GM19452 (cell line): ENCODE measurements at regions not wholly inside any gene's neighbourhood (a gene's known extent, or its start where the extent isn't known, plus 50 kb on each side); places are given as distances from the start of the nearest gene placed in this dataset.
"Not testable (repeated sequence)": the region's sequence is repeated elsewhere in the genome, so short reads cannot be mapped to it uniquely, and the experiment has no call there.

Source experiments
- ATAC-seq: cut with Tn5 transposase; IDR thresholded peaks from one replicate; pipeline ENCODE4 v1.9.1; 2021; ENCODE audit not compliant: unreplicated experiment

DNA sequence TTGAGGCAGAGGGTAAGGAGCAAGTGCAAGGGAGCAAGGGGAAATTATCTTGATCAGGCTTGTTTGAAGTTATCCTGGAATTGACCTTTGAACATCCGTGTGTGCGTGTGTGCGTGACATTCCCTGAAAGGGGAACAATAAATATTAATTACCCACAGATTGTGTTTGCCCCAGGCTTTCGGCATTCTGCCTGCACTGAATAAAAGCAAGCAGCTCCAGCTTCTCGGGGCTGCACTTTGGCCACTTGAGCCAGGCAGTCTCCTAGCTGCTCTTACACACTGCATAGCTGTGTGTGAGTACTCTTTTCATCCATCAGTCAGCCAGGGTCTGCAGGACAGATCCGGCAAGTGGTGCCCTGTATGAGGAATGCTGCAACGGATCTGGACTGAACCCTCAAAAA lies 107.7 kb upstream of the BTN3A2 start:
- no peak for ATAC-seq

DNA sequence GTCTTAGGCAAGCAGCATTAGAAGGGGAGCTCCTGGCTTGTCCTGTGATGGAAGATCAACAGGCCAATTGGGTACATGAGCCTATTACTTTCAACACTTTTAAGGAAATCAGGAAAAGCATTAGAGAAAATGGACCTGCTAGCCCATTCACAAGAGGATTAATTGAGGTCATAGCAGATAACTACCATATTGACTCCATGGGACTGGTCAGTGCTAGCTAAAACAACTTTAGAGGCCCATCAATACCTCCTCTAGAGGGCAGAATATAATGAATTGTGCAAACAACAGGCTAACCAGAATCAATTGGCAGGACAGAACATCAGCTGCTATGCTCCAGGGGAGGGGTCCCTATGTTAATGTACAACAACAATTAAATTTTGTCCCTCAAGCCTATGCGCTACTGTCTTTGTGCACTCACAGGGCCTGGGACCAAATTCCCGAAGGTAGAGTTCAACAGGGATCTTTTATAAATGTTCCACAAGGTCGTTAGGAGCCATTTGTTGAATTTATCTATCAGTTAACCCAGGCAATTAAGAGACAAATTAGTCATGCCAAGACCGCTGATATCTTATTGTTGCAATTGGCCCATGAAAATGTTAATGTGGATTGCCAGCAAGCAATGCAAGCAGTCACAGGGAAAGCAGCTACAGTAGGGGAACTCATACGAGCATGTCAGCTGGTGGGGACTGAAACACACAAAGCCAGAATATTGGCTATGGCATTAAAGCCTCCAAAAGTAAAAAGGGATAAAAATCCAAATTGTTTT lies 106.6 kb upstream of the BTN3A2 start:
- no peak for ATAC-seq

DNA sequence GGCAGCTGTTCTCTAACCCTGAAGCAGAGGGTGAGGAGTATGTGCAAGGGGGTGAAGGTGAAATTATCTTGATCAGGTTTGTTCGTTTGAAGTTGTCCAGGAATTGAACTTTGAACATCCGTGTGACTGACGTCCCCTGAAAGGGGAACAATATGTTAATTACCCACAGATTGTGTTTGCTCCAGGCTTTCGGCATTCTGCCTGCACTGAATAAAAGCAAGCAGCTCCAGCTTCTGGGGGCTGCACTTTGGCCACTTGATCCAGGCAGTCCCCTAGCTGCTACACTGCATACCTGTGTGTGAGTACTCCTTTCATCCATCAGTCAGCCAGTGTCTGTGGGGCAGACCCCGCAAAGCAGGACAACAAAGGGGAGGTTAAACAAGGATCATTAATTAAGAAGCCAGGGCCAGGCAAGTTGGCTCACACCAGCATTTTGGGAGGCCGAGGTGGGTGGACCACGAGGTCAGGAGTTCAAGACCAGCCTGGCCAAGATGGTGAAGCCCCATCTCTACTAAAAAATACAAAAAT lies 104.8 kb upstream of the BTN3A2 start:
- ATAC-seq, result no peak

DNA sequence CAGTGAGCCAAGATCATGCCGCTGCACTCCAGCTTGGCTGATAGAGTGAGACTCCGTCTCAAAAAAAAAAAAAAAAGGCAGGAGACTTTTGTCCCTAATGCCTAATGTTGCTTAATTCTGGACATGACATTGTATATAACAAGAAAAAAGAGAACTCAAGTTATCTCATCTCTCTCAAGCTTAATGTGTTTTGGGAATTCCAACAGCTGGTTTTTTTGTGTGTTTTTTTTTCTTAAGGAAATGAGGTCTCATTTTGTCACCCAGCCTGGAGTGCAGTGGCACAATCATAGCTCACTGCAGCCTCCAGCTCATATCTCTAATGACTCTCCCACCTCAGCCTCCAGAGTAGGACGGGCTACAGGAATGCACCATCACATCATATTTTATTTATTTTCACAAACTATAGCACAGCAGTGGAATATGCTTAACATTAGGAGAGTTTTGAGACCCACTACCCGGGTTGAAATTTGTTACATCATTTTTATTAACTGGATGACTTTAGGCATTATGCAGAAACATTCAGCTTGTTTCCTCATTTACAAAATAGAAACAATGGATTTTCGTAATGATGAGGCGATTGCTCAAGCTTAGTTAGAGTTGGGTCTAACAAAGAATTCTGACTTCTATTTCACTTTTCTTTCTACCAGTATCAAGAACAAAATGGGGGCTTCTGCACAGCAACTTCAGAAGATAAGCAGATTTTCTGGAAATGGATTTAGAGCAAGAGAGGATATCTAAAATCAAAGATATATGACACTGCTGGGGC lies 104.1 kb upstream of the BTN3A2 start:
- no peak for ATAC-seq

DNA sequence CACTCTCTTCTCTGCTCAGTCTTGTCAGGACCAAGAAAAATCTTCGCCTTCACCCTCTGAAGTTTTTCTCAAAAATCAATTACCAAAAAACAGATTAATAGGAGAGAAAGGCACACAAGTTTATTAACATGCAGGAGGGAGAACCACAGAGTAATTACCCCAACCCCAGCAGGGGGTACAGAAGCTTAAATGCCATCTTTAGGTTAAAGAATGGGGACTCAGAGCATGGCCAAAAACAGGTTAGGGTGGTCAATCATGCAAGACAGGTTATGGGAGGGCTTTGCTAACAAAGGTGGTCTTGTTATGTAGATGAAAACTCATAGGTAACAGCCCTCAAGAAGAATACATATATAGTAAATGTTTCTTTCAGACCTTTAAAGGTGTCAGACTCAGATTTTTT lies 100.5 kb upstream of the BTN3A2 start:
- no peak for ATAC-seq

DNA sequence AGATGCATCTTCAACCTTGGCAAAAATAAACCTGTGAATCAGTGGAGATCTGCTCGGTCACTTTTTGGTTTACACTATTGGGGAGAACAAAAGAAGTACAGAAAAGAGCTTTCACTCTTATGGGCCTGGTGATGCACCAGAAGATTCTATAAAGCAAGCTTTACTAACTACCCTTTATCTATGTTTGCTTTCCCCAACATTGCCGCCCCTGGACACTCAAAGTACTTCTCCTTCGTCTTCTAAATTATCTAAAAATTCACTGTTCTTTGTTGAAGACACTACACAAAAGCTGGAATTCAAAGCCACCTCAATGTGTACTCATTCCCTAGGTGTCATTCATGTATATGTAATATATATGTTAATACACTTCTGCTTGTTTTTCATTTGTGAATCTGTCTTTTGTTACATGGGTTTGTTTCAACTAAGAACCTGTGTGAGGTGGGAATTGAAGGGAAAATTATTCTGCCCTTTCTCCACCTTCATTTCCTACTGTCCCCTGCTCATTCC lies 97.9 kb upstream of the BTN3A2 start:
- ATAC-seq, result no peak

DNA sequence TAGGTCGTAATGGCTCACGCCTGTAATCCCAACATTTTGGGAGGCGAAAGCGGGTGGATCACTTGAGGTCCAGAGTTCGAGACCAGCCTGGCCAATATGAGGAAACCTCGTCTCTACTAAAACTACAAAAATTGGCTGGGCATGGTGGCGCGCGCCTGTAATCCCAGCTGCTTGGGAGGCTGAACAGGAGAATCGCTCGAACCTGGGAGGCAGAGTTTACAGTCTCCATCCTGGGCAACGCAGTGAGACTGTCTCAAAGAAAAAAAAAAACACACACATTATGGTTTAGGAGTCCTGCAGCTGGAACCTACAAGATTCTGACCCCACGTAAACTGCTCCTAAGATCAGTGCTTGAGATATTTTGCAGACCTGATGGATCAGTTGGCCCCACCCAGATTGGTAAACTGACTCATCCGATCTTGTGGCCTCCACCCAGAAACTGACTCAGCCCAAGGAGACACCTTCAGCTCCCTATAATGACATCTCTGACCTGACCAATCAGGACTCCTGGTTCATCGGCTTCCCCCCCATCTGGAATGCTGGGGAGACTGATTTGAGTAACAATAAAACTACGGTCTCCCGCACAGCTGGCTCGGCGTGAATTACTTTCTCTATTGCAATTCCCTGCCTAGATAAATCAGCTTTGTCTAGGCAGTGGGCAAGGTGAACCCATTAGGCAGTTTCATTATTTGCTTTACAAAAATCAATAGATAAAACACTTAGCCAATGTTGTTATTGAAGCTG lies 96.2 kb upstream of the BTN3A2 start:
- no peak for ATAC-seq

DNA sequence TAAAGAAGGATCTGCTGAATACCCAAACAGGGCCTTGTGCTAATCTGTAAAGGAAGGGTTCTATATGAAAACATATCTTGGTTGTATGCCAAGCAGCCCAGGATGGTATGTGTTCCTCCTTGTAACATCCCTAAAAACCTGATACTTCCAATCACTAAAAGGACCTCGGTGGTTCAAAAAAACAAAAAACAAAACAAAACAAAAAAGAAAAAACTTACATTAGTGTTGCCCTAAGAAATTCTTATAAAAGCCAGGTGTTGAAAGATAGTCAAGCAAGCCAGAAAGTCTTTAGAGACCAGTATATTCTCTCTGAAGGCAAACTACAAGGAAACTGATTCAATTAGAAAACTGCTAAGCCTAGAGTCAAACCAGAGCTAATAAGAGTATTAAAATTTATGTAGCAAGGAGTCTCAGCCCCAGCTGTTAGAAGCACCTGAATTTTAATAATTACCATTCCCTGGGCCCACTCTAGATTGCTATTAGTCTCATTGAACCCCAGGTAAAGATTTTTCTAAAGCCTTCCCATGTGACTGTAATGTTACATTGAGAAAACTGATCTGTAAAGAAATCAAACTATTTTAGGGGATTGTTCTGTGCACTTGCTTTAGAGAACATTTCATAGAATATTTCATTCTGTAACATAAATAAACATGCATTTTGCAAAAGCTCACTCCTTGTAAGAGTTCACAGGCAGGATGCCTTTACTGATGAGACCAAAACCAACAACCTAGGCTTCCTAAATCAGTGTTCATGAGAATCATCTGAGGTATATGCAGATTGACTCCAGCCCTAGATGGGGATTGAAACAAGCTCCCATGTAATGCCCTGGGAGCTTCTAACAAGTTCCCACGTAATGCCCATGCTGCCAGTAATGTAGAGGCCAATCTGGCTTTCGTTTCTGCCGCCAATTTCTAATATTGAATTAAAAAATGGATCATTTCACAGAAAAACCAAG lies 95.2 kb upstream of the BTN3A2 start:
- no peak for ATAC-seq

DNA sequence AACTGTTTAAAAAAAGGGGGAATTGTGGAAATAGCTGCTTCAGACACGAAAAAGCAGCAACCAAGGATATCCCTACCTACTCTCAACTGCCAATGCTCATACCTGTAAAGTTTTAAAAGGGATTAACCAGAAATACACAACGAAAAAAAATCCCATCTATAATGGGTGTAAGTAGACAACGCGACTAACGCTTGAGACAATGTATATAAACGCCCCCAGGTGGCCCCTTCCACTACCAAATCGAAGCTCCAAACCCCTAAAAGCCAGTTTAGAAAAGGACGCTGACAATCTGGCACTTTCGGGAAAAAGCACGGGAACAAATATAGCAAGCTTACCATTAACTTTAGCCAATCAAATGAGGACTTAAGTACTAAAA lies 94.5 kb upstream of the BTN3A2 start:
- ATAC-seq, result no peak

DNA sequence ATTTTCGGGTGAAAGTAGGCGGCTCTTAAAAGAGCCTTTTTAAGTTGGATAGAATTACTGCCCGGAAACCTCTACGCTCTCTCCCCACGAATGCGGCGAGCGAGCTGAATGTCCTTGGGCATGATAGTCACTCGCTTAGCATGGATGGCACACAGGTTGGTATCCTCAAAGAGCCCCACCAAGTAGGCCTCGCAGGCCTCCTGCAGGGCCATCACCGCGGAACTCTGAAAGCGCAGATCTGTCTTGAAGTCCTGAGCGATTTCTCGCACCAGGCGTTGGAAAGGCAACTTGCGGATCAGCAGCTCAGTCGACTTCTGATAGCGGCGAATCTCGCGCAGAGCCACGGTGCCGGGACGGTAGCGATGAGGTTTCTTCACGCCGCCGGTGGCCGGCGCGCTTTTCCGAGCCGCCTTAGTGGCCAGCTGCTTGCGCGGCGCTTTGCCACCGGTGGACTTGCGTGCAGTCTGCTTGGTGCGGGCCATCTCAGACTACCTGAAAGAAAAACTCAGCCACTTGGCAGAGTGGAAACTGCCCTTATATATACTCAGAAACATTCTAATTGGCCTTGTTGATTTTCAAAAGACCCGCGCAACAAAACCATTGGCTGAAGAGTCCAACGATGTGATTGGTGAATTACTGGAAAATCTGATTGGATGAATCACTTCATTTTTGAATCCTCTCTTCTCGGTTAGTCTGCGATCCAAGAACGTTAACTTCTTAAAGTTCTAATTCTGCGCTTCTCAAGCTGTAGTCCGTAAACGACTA lies 93.9 kb upstream of the BTN3A2 start:
- ATAC-seq, result peak; percentile 38

DNA sequence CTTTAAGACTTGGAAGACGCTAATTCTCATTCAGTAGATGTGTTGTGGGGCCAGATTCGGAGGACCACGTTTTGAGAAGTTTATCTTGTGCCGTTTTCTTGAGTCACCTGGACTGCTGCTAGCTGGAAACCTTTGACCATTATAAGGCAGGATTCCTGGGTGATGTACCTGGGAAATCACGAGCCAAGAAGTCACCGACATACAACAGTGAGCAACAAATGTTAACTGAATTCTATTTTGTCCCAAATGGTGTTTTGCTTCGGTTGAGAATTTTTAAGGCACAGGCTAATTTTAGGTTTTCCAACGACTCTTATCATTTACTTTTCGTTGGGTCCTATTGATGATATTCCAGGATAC lies 93.4 kb upstream of the BTN3A2 start:
- ATAC-seq, result no peak

DNA sequence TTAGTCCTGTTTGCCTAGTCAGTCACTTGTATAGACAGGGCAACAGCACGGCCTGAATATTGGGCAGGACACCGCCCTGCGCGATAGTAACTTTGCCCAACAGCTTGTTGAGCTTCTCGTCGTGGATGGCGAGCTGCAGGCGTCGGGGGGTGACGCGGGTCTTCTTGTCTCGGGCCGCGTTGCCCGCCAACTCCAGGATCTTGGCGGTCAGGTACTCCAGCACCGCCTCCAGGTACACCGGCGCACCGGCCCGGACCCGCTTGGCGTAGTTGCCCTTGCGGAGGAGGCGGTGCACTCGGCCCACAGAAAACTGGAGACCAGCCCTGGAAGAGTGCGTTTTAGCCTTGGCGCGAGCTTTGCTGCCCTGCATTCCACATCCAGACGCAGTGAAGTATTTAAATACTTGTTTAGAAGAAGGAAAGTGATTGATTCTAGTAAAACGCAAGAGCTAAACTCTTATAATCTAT lies 92.8 kb upstream of the BTN3A2 start:
- no peak for ATAC-seq

DNA sequence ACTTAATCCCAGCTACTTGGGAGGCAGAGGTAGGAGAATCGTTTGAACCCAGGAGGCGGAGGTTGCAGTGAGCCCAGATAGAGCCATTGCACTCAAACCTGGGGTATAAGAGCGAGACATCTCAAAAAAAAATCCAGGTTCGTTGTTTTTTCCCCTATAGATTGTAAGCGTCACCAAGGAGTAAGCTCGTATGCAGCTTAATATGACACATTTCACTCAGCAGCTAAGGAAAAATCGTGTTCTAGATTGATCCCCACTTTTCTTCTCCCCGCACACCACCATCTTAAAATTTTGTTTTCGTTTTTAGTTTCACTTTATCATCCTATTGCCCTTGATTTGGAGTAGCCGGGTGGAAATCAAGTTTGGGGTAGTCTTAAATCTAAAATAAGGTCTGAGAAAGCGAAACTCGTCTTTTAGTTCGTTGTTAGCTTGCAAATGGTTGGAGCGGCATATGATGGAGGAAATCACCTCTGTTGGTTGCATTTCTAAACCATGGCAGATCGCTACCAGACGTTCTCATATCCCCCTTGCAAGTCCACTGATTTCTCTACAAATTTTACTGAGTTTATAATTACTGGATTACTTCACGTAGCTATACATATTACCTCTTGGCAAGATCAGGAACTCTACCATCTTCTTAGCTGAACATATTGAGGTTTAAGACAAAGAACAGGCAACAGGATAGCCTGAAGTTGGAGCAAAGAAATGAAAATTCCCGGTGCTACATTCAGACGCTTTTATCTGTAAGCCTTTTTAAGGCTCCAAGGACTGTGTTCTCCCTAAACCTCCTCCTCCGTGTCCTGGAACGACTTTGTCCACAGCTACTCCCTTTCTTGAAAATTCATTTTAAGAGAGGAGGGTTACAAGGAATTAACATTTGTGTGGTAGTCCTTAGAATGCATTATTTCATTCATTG lies 91.1 kb upstream of the BTN3A2 start:
- no peak for ATAC-seq

DNA sequence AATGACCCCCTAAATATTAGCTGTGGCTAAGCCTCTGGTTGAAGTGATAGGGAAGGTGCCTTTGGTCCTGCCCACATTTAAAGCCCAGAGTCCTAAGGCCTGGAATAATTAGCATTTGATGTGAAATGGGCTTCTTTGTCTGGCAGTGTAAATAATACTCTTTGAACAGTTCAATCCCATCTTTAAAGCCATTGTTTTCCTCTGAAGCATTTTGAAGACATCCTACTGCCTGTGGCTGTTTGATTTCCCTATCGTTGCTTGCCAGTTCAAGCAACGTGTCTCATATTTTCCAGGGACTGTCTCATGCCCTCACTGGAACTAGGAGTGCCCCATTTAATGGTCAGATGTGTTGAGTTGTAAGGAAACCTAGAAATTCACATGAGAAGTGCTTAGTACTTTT lies 89.3 kb upstream of the BTN3A2 start:
- no peak for ATAC-seq

DNA sequence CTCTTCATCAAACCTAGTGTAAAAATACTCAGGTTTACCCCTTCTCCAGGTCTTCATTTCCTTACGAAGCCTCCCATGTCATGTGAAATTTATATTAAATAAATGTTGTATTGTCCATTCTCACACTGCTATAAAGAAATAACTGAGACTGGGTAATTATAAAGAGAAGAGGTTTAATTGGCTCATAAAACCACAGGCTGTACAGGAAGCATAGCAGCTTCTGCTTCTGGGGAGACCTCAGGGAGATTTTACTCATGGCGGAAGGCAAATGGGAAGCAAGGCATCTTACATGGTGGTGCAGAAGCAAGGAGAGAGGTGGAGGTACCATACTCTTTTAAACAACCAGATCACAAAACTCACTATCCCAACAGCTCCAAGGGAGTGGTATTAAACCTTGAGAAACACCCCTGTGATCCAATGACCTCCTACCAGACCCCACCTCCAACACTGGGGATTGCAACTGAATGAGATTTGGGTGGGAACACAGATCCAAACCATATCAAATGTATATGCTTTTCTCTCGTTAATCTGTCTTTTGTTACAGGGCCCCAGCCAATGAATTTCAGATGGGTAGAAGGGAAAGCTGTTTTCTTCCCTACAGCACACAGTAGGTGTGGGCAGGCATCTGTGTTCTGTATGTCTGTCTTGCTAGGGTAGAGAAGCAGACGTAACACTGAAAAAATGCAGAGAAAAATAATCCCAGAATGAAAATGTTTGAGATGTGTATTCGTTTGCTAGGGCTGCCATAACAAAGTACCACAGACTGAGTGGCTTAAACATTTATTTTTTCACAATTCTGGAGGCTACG lies 88.0 kb upstream of the BTN3A2 start:
- no peak for ATAC-seq

DNA sequence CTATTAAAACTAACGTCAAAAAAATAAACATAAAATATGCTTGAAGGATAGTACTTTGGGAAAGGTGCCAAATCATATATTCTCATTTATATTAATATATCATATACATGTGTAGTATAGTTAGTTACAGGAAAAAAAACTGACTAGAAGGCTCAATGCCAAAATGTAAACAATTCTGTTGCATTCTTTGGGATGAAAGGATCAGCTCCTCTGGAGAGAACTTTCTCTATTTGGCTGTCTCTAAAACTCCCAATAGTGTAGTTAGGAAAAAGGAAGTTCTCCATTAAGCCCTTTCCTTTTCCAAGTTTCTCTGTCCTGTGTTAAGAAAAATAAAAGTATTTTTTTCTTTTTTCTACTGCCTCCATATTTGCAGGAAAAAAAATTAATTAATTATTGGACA lies 86.5 kb upstream of the BTN3A2 start:
- no peak for ATAC-seq

DNA sequence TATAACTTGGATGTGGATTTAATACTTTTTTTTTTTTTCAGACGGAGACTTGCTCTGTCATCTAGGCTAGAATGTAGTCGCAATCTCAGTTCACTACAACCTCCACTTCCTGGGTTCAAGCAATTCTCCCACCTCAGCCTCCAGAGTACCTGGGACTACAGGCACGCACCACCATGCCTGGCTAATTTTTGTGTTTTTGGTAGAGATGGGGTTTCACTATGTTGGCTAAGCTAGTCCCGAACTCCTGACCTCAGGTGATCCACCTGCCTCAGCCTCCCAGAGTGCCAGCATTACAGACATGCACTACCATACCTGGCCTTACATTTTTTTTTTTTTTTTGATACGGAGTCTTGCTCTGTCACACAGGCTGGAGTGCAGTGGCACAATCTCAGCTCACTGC lies 85.6 kb upstream of the BTN3A2 start:
- ATAC-seq, result not testable (repeated sequence)

DNA sequence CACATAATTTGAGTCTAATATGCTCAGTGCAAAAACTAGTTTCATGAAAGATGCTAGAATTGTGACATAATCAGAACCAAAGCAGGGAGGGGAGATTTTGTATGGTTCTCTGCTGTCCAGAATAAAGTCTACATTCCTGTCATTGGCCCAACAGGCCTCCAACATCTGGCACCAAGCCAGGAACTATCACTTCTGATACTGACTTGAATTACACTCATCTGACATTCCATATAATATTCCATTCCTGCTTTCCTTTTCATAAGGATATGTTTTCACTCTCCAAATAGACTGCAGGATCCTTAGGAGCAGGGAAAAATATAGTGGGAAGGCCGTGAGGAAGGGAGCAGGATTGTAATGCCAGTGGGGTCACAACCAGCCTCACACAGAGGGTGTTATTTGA lies 84.6 kb upstream of the BTN3A2 start:
- ATAC-seq, result no peak
